ENCODE measurements at regions not wholly inside any gene's neighbourhood (a gene's known extent, or its start where the extent isn't known, plus 50 kb on each side); places are given as distances from the start of the nearest gene placed in this dataset.

DNA sequence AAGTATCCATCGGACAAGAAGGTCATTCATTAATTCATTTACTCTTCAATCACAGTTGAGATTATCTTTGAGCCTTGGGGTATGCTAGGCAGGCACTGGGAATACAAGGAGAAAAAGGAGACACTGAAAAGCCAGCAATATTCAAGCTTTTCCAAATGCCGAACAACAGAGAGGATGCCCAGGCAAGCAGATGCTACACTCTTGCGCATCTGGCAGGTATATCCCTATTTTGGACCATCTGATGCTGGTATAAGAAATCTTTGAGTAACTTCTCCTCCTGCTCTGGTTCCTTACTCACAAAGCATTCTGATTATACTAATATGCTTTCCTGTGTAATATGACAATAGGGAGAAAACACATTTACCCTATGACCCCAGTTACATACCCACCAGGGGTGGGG lies 354.9 kb downstream of the CBLL2 start:
- Histone ChIP-seq H3K36me3 (no peaks in the 10 kb centered on the region), H3K27ac (no peak overlapping the region), H3K4me1 (replicated peaks) (no peaks in the 10 kb centered on the region), H3K9me3 (no peaks in the 10 kb centered on the region), H3K4me3 (no peak overlapping the region), H3K27me3 (replicated peaks; ENCODE audit: insufficient read depth) (no peaks in the 10 kb centered on the region)
- no peak for TF ChIP-seq POLR2A (IDR thresholded peaks at IDR 0.05)
- no peak for TF ChIP-seq CTCF (IDR thresholded peaks at IDR 0.05)
- no peak for TF ChIP-seq POLR2AphosphoS5 (IDR thresholded peaks at IDR 0.05)
- 100% methylated on average over 2 of the region's 3 CpGs for WGBS
- intact Hi-C loops (cut with DNase I): no loop called here
- DNase-seq (ENCODE audit: low spot score): no peak

GRCh38 chrX:22628275-22628674 lies 355.6 kb downstream of the CBLL2 start:
- Histone ChIP-seq H3K36me3 (no peaks in the 10 kb centered on the region), H3K9me3 (no peaks in the 10 kb centered on the region), H3K4me3 (no peak overlapping the region), H3K27ac (no peak overlapping the region), H3K4me1 (replicated peaks) (no peaks in the 10 kb centered on the region), H3K27me3 (replicated peaks; ENCODE audit: insufficient read depth) (no peaks in the 10 kb centered on the region)
- DNase-seq (ENCODE audit: low spot score): no peak
- TF ChIP-seq POLR2AphosphoS5 (IDR thresholded peaks at IDR 0.05) (no peak), POLR2A (IDR thresholded peaks at IDR 0.05) (no peak), CTCF (IDR thresholded peaks at IDR 0.05) (no peak)
- 53% methylated on average over 2 of the region's 2 CpGs for WGBS
- intact Hi-C loops (cut with DNase I): no loop called here

- intact Hi-C loops (cut with DNase I): no loop called here
Measured at GRCh38 chrX:22629105-22629725, 356.5 kb downstream of the CBLL2 start.

DNA sequence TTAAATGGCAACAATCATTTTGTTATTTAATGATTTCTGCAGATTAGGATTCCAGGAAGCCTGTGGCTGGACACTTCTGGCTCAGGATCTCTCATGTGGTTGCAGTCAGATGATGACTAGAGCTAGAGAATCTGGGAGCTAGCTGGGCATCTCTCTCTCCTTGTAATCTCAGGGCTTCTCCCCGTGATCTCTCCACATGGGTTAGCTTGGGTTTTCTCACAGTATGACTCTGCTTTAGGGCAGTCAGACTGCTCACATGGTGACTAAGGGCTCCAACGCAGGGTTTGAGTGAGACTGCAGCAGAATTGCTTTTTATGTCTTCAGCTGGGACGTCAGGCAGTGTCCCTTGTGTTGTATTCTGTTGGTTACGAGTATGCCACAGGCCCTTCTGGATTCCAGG lies 361.4 kb downstream of the CBLL2 start:
- Histone ChIP-seq H3K27ac (no peak overlapping the region), H3K36me3 (no peaks in the 10 kb centered on the region), H3K4me3 (no peak overlapping the region), H3K9me3 (no peaks in the 10 kb centered on the region), H3K4me1 (replicated peaks) (no peaks in the 10 kb centered on the region), H3K27me3 (replicated peaks; ENCODE audit: insufficient read depth) (no peaks in the 10 kb centered on the region)
- TF ChIP-seq CTCF (IDR thresholded peaks at IDR 0.05) (no peak), POLR2A (IDR thresholded peaks at IDR 0.05) (no peak), POLR2AphosphoS5 (IDR thresholded peaks at IDR 0.05) (no peak)
- intact Hi-C loops (cut with DNase I): no loop called here
- WGBS: 69% methylated on average over 4 of the region's 4 CpGs
- DNase-seq (ENCODE audit: low spot score): no peak

More at GRCh38 chrX:22629105-22629725, 356.5 kb downstream of the CBLL2 start:
- 64% methylated on average over 2 of the region's 2 CpGs for WGBS
- Histone ChIP-seq H3K27me3 (replicated peaks; ENCODE audit: insufficient read depth) (no peaks in the 10 kb centered on the region), H3K27ac (no peak overlapping the region), H3K9me3 (no peaks in the 10 kb centered on the region), H3K4me3 (no peak overlapping the region), H3K4me1 (replicated peaks) (no peaks in the 10 kb centered on the region), H3K36me3 (no peaks in the 10 kb centered on the region)
- TF ChIP-seq POLR2AphosphoS5 (IDR thresholded peaks at IDR 0.05) (no peak), CTCF (IDR thresholded peaks at IDR 0.05) (no peak), POLR2A (IDR thresholded peaks at IDR 0.05) (no peak)
- DNase-seq (ENCODE audit: low spot score): no peak

- no peaks in the 10 kb centered on the region for H3K27me3 ChIP-seq (replicated peaks; ENCODE audit: insufficient read depth)
- intact Hi-C loops (cut with DNase I): no loop called here
- H3K4me1 ChIP-seq (replicated peaks): no peaks in the 10 kb centered on the region
- H3K27ac ChIP-seq: no peak overlapping the region
- no peak overlapping the region for H3K4me3 ChIP-seq
- WGBS: 87% methylated on average over 1 of the region's 1 CpG
- TF ChIP-seq POLR2AphosphoS5 (IDR thresholded peaks at IDR 0.05) (no peak), CTCF (IDR thresholded peaks at IDR 0.05) (no peak), POLR2A (IDR thresholded peaks at IDR 0.05) (no peak)
- no peaks in the 10 kb centered on the region for H3K9me3 ChIP-seq
- no peaks in the 10 kb centered on the region for H3K36me3 ChIP-seq
- DNase-seq (ENCODE audit: low spot score): no peak
Measured at GRCh38 chrX:22634751-22635150, 362.0 kb downstream of the CBLL2 start.

Data from prostate gland (tissue), 2 donors.